ENCODE measurements at regions not wholly inside any gene's neighbourhood (a gene's known extent, or its start where the extent isn't known, plus 50 kb on each side); places are given as distances from the start of the nearest gene placed in this dataset.
A peak's percentile ranks its signal among the peaks of the same experiment; 100 is the strongest.
"Not testable (repeated sequence)": the region's sequence is repeated elsewhere in the genome, so short reads cannot be mapped to it uniquely, and the experiment has no call there.

- intact Hi-C loops (cut with DNase I) = no loop called here
- Histone ChIP-seq H3K27me3 (no peaks in the 10 kb centered on the region), H3K4me1 (peaks cover 0 to 4% of the 10 kb centered on the region in 2 donors), H3K9me3 (no peaks in the 10 kb centered on the region), H3K4me3 (no peak overlapping the region), H3K27ac (no peak overlapping the region), H3K36me3 (no peaks in the 10 kb centered on the region)
- TF ChIP-seq CTCF (IDR thresholded peaks at IDR 0.05) = no peak
- no peak for DNase-seq
- no peak for ATAC-seq
These were observed 61.7 kb downstream of the KPNA2 start for GRCh38 chr17:68097161-68097805.

DNA sequence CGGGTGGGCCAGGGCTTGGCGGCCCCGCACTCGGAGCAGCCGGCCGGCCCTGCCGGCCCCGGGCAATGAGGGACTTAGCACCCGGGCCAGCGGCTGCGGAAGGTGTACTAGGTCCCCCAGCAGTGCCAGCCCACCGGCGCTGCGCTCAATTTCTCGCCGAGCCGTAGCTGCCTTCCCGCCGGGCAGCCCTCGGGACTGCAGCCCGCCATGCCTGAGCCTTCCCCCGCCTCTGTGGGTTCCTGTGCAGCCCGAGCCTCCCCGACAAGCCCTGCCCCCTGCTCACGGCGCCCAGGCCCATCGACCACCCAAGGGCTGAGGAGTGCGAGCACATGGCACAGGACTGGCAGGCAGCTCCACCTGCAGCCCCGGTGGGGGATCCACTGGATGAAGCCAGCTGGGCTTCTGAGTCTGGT, 63.8 kb downstream of the KPNA2 start:
- H3K9me3 ChIP-seq; H3K4me3 ChIP-seq; H3K36me3 ChIP-seq; intact Hi-C loops (cut with DNase I); ATAC-seq; H3K27me3 ChIP-seq; DNase-seq; H3K27ac ChIP-seq: not testable (repeated sequence)
- H3K4me1 ChIP-seq = peaks cover 4 to 16% of the 10 kb centered on the region in 2 donors

DNA sequence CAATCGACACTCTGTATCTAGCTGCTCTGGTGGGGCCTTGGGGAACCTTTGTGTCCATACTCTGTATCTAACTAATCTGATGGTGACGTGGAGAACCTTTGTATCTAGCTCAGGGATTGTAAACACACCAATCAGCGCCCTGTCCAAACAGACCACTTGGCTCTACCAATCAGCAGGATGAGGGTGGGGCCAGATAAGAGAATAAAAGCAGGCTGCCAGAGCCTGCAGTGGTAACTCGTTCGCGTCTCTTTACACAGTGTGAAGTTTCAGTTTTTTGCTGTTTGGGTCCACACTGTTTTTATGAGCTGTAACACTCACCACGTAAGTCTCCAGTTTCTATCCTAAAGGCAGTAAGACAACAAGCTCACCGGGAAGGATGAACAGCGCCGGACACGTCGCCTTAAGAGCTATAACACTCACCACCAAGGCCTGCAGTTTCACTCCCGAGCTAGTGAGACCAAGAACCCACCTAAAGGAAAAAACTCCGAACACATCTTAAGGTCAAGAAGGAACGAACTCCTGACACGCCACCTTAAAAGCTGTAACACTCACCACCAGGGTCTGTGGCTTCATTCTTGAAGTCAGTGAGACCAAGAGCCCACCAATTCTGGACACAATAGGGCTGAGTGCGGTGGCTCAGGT, 64.6 kb downstream of the KPNA2 start:
- Histone ChIP-seq H3K27ac (no peak overlapping the region), H3K27me3 (no peaks in the 10 kb centered on the region), H3K36me3 (no peaks in the 10 kb centered on the region), H3K4me1 (peaks cover 4 to 21% of the 10 kb centered on the region in 2 donors), H3K4me3 (no peak overlapping the region), H3K9me3 (no peaks in the 10 kb centered on the region)
- intact Hi-C loops (cut with DNase I) = no loop called here
- TF ChIP-seq CTCF (IDR thresholded peaks at IDR 0.05) = no peak
- no peak for DNase-seq
- ATAC-seq = no peak

GRCh38 chr17:68101075-68101986, 65.8 kb downstream of the KPNA2 start:
- peak overlapping the region; percentile 80 to 84 for H3K27ac ChIP-seq
- H3K9me3 ChIP-seq = no peaks in the 10 kb centered on the region
- DNase-seq = peak; percentile 74 to 99 (median 96)
- H3K27me3 ChIP-seq = no peaks in the 10 kb centered on the region
- H3K4me3 ChIP-seq = peak overlapping the region; percentile 68 to 69
- H3K36me3 ChIP-seq = peaks cover 0 to 3% of the 10 kb centered on the region in 2 donors
- ATAC-seq = peak; percentile 98
- intact Hi-C loops (cut with DNase I) = no loop called here
- H3K4me1 ChIP-seq = peaks cover 4 to 21% of the 10 kb centered on the region in 2 donors
- TF ChIP-seq CTCF (IDR thresholded peaks at IDR 0.05) = no peak

GRCh38 chr17:68101987-68102314, 66.4 kb downstream of the KPNA2 start:
- intact Hi-C loops (cut with DNase I) = no loop called here
- Histone ChIP-seq H3K27me3 (no peaks in the 10 kb centered on the region), H3K27ac (peak overlapping the region; percentile 80 to 84), H3K9me3 (no peaks in the 10 kb centered on the region), H3K4me1 (peaks cover 4 to 21% of the 10 kb centered on the region in 2 donors), H3K36me3 (peaks cover 0 to 4% of the 10 kb centered on the region in 2 donors), H3K4me3 (peak overlapping the region; percentile 68 to 69)
- ATAC-seq (peak; percentile 5), DNase-seq (no peak)
- no peak for TF ChIP-seq CTCF (IDR thresholded peaks at IDR 0.05)
